ENCODE measurements at regions not wholly inside any gene's neighbourhood (a gene's known extent, or its start where the extent isn't known, plus 50 kb on each side); places are given as distances from the start of the nearest gene placed in this dataset.

GRCh38 chr2:234845602-234846590 lies 105.9 kb upstream of the SH3BP4 start:
- Histone ChIP-seq H3K18ac (ENCODE audit: extremely low read depth, low read length) (no peak overlapping the region), H3K4ac (replicated peaks; ENCODE audit: insufficient read length, low read depth, low read length) (no peak overlapping the region), H3K9me3 (ENCODE audit: insufficient read depth in 2 of 2, low read depth in 1 of 2, low read length in 1 of 2) (no peaks in the 10 kb centered on the region), H2BK15ac (ENCODE audit: low read length) (no peak overlapping the region), H4K91ac (replicated peaks; ENCODE audit: insufficient read length, low read length) (no peak overlapping the region), H3K4me2 (ENCODE audit: insufficient read depth in 1 of 2, low read depth in 2 of 2, low read length in 2 of 2) (no peak overlapping the region), H2AFZ (ENCODE audit: low read length) (no peak overlapping the region), H3K79me2 (ENCODE audit: control insufficient read depth in 1 of 2, insufficient read depth in 2 of 2, low read length in 2 of 2) (no peaks in the 10 kb centered on the region), H2BK12ac (ENCODE audit: low read depth, low read length) (no peak overlapping the region), H2BK20ac (ENCODE audit: low read length) (no peak overlapping the region), H2BK120ac (replicated peaks; ENCODE audit: low read depth, low read length) (no peak overlapping the region), H3K36me3 (ENCODE audit: control insufficient read depth in 2 of 4, insufficient read depth in 4 of 4, low read length in 3 of 4) (no peaks in the 10 kb centered on the region), H3K27me3 (replicated peaks in 1 of 4; ENCODE audit: control insufficient read depth in 3 of 4, extremely low read depth in 1 of 4, insufficient read depth in 3 of 4, low read length in 3 of 4) (no peaks in the 10 kb centered on the region), H3K9ac (replicated peaks in 1 of 4; ENCODE audit: extremely low read depth in 1 of 4, low read depth in 3 of 4, low read length in 3 of 4) (no peak overlapping the region), H3K4me1 (replicated peaks in 1 of 4; ENCODE audit: control insufficient read depth in 3 of 4, insufficient read depth in 4 of 4, low read length in 3 of 4) (peaks cover 0 to 3% (median 0%) of the 10 kb centered on the region in 4 experiments; a peak in 3 of 7 replicates), H4K20me1 (replicated peaks in 1 of 2; ENCODE audit: control insufficient read depth in 1 of 2, insufficient read depth in 2 of 2, low read length in 2 of 2) (no peaks in the 10 kb centered on the region), H3K23ac (ENCODE audit: insufficient read length) (no peak overlapping the region), H3K4me3 (ENCODE audit: extremely low read depth in 1 of 4, insufficient read depth in 2 of 4, low read depth in 3 of 4, low read length in 4 of 4) (no peak overlapping the region), H3K56ac (replicated peaks; ENCODE audit: insufficient read length, low read depth, low read length) (no peak overlapping the region), H2BK5ac (ENCODE audit: low read depth, low read length) (no peak overlapping the region), H3K27ac (ENCODE audit: low read depth, low read length) (no peak overlapping the region), H4K5ac (ENCODE audit: insufficient read length, low read depth, low read length) (no peak overlapping the region), H4K8ac (ENCODE audit: extremely low read depth, insufficient read depth, low read length) (no peak overlapping the region), H3K14ac (ENCODE audit: insufficient read length) (no peak overlapping the region), H3K79me1 (ENCODE audit: low read depth, low read length) (no peaks in the 10 kb centered on the region; the same call in 1 of the 2 replicates), H3K23me2 (ENCODE audit: low read depth, low read length) (no peaks in the 10 kb centered on the region; the same call in 1 of the 2 replicates), H2AK5ac (ENCODE audit: low read depth, low read length) (no peak overlapping the region)
- no peak for DNase-seq (ENCODE audit: low read depth in 1 of 2, low spot score in 2 of 2)
- no peak for FAIRE-seq
- CTCF ChIA-PET (ENCODE audit: partially characterized antibody): interaction anchor here (0.5 to 1.8 kb wide), 3 partner anchors 7 to 321 kb away, joined by 3 to 4 read pairs (median 4); no protein-coding TSS in a partner anchor
- POLR2A ChIA-PET (ENCODE audit: partially characterized antibody): interaction anchor here (1.2 kb wide), 1 partner anchor 12 kb away, joined by 3 read pairs; no protein-coding TSS in a partner anchor
- no peak for TF ChIP-seq SIN3A (conservative IDR thresholded peaks at IDR 0.05 in 1 of 2, IDR thresholded peaks at IDR 0.05 in 1 of 2; ENCODE audit: low read depth in 1 of 2, low read length in 2 of 2)
- TF ChIP-seq TCF12 (IDR thresholded peaks at IDR 0.05; ENCODE audit: low read depth, low read length): no peak
- TF ChIP-seq CHD2 (IDR thresholded peaks at IDR 0.05; ENCODE audit: low read length): no peak
- no peak for TF ChIP-seq SRF (IDR thresholded peaks at IDR 0.05; ENCODE audit: low read depth, low read length)
- no peak for TF ChIP-seq CBX8 (IDR thresholded peaks at IDR 0.05; ENCODE audit: borderline replicate concordance, low read depth, low read length)
- TF ChIP-seq RNF2 (IDR thresholded peaks at IDR 0.05; ENCODE audit: borderline replicate concordance, low read depth, low read length, missing control alignments, poor library complexity, severe bottlenecking): no peak
- no peak for TF ChIP-seq YY1 (IDR thresholded peaks at IDR 0.05; ENCODE audit: low read depth, low read length)
- no peak for TF ChIP-seq EZH2 (IDR thresholded peaks at IDR 0.05; ENCODE audit: low read depth, low read length, severe bottlenecking)
- TF ChIP-seq RFX5 (IDR thresholded peaks at IDR 0.05; ENCODE audit: borderline replicate concordance, low read depth, low read length): no peak
- WGBS, 2 experiments (ENCODE audit: extremely low coverage in 1 of 2, insufficient coverage in 1 of 2, insufficient read length in 1 of 2, insufficient replicate concordance in 2 of 2, low coverage in 1 of 2, low lambda C conversion rate in 2 of 2, missing lambda C conversion rate in 1 of 2): 90% methylated on average over 10 of the region's 10 CpGs; no CpG with 5 or more reads in 1 of the 2 experiments
